Heart left ventricle (tissue), 13 donors: ENCODE measurements at regions not wholly inside any gene's neighbourhood (a gene's known extent, or its start where the extent isn't known, plus 50 kb on each side); places are given as distances from the start of the nearest gene placed in this dataset.

Source experiments
- POLR2A ChIP-seq, 2 donors: fragments of 450-650 bp; IDR thresholded peaks; one replicate each; pipeline ENCODE4 v1.6.1; 2017; ENCODE audit warnings: antibody characterized with exemption in 2 of 2, mild to moderate bottlenecking in 2 of 2, moderate library complexity in 2 of 2
- TF ChIP-seq, protein P1 (sequence below), 12 donors: fragments of 200-600 bp; sonication (generic) in 4 of 12; IDR thresholded peaks; one replicate each; pipeline versions ENCODE4 v1.5.0 to v1.8.0; 2018 to 2022; ENCODE audit warnings: antibody characterized with exemption in 12 of 12, mild to moderate bottlenecking in 5 of 12
- donor health status: ischemic (EF 13 %, LVEDD 7.1; RV severe dilation, severe dysfunction).
- donor health status: DM: no; HTN: yes; CAD: no.
- donor health status: DM: no; HTN: no; CAD: no.
- donor health status: ischemic (EF 25% LVEDD 6.9; RV normal size, moderate dysfunction).
- donor health status: ischemic (EF 25% LVEDD 5.7; RV mildly dilated, moderate dysfunction).
- donor health status: ischemic (EF 35%, LVEDD 5.7; RV mildly dilated, moderate dysfunction).
- donor health status: nonischemic (EF 11% LVEDD 7.7; RV severe dilation, severe dysfunction).
- donor health status: DM: yes; HTN: yes; CAD: no.
- donor health status: PGD.
- donor health status: ischemic (EF 29% LVEDD 5.4; RV normal size, mild dysfunction).
- donor health status: nonischemic (EF 23%, LVEDD 6.1; RV moderate dilation, normal function).

DNA sequence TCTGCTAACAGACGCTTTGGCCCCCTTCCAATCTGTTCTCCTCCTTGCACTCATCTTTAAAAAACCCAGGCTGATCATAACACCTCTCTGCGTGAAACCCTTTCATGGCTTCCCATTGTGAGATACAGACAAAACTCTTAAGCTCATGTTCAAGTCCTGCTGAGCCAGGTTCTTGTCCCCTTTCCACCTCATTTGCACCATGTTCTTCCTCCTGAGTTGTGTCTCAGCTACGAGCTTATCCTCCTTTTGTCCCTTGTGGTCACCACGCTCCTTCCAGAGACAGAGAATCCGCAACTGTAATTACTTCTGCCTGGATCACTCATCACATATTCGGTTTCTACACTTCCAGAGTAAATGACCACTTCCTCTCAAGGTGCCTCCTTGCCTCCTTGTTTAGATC is 238.8 kb downstream of the ACTR3 start:
- TF ChIP-seq, protein P1, sequence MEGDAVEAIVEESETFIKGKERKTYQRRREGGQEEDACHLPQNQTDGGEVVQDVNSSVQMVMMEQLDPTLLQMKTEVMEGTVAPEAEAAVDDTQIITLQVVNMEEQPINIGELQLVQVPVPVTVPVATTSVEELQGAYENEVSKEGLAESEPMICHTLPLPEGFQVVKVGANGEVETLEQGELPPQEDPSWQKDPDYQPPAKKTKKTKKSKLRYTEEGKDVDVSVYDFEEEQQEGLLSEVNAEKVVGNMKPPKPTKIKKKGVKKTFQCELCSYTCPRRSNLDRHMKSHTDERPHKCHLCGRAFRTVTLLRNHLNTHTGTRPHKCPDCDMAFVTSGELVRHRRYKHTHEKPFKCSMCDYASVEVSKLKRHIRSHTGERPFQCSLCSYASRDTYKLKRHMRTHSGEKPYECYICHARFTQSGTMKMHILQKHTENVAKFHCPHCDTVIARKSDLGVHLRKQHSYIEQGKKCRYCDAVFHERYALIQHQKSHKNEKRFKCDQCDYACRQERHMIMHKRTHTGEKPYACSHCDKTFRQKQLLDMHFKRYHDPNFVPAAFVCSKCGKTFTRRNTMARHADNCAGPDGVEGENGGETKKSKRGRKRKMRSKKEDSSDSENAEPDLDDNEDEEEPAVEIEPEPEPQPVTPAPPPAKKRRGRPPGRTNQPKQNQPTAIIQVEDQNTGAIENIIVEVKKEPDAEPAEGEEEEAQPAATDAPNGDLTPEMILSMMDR (IDR thresholded peaks at IDR 0.05) = no peak
- no peak for TF ChIP-seq POLR2A (IDR thresholded peaks at IDR 0.05)
